Psoas muscle (tissue), 7 donors: ENCODE measurements at regions not wholly inside any gene's neighbourhood (a gene's known extent, or its start where the extent isn't known, plus 50 kb on each side); places are given as distances from the start of the nearest gene placed in this dataset.
A peak's percentile ranks its signal among the peaks of the same experiment; 100 is the strongest.

Experiments
- ATAC-seq, 4 donors: fragments of 200-7000 bp; cut with Tn5 transposase; one replicate each; pipeline ENCODE4 v1.9.1; 2020; ENCODE audit warnings: moderate library complexity in 3 of 4, mild to moderate bottlenecking in 2 of 4
- DNase-seq, 2 donors: peaks; one replicate each; pipeline ENCODE4 v3.0.0-alpha.2; 2020
- H3K27ac ChIP-seq: fragments of 200-600 bp; one replicate; pipeline ENCODE4 v1.8.0; 2022
- H3K27me3 ChIP-seq, 3 donors: fragments of 200-600 bp in 1 of 3; one replicate each; pipeline versions ENCODE4 v1.6.1 to v1.8.0; 2013 to 2022; ENCODE audit warnings: low read length in 2 of 3, mild to moderate bottlenecking in 2 of 3, moderate library complexity in 1 of 3; ENCODE audit not compliant: insufficient read depth in 3 of 3
- H3K36me3 ChIP-seq, 2 donors: fragments of 200-600 bp in 1 of 2; one replicate each; pipeline versions ENCODE4 v1.6.1 to v1.8.0; 2013 to 2022; ENCODE audit warnings: low read depth in 1 of 2, mild to moderate bottlenecking in 1 of 2, moderate library complexity in 1 of 2; ENCODE audit not compliant: insufficient read depth in 1 of 2
- H3K4me1 ChIP-seq: fragments of 200-600 bp; one replicate; pipeline ENCODE4 v1.8.0; 2022
- H3K4me3 ChIP-seq: fragments of 200-600 bp; one replicate; pipeline ENCODE4 v1.8.0; 2022; ENCODE audit warnings: mild to moderate bottlenecking
- H3K9me3 ChIP-seq: fragments of 200-600 bp; one replicate; pipeline ENCODE4 v1.8.0; 2022
- WGBS, 3 donors: extraction: QIAGEN DNeasy Blood & Tissue Kit; methylation state at CpG; one replicate each; pipeline versions ENCODE4 v1.1.6 to v1.1.7; 2013; 5-methylcytosine and 5-hydroxymethylcytosine counted together
- intact Hi-C, 2 donors: fragments of 100-400 bp; cut with DNase I; formaldehyde crosslinking; loops; one replicate each; pipeline versions ENCODE4 v1.11.0 to v1.14.2; 2022
- TF ChIP-seq, protein P1 (sequence below): fragments of 200-600 bp; IDR thresholded peaks from one replicate; pipeline ENCODE4 v1.8.0; 2022; ENCODE audit warnings: antibody characterized with exemption
- donor health status: healthy with polysubstance abuse.
- donor health status: DM: no; HTN: no; CAD: no; lungs with moderate emphysema.
- donor health status: Bipolar disorder and iron deficiency.
- donor health status: healthy.
- donor health status: DM: yes; HTN: yes; CAD: no.
- donor health status: DM: no; HTN: no; CAD: no.
- donor health status: DM: yes; HTN: yes; CAD: no.

DNA sequence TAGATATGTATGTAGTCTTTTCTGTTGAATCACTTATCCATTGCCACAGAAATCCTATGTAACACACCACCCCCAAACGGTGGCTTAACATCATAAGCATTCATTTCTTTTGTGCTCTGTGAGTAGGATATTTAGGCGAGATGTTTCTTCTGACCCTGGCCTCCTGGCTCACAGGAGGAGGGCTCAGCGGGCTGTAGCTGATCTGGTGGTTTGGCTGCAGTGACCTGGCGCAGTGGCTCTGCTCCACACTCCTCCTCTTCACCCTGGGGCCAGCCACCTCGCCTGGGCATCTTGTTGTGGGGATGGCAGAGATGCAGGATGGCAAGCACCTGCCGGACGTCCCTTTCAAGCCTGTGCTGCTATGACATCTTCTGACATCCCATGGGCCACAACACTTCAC lies 147.1 kb upstream of the IRS2 start:
- peaks cover 3% of the 10 kb centered on the region for H3K4me1 ChIP-seq
- ATAC-seq (no peak), DNase-seq (no peak)
- H3K27ac ChIP-seq: no peak overlapping the region
- no peaks in the 10 kb centered on the region for H3K9me3 ChIP-seq
- TF ChIP-seq, protein P1, sequence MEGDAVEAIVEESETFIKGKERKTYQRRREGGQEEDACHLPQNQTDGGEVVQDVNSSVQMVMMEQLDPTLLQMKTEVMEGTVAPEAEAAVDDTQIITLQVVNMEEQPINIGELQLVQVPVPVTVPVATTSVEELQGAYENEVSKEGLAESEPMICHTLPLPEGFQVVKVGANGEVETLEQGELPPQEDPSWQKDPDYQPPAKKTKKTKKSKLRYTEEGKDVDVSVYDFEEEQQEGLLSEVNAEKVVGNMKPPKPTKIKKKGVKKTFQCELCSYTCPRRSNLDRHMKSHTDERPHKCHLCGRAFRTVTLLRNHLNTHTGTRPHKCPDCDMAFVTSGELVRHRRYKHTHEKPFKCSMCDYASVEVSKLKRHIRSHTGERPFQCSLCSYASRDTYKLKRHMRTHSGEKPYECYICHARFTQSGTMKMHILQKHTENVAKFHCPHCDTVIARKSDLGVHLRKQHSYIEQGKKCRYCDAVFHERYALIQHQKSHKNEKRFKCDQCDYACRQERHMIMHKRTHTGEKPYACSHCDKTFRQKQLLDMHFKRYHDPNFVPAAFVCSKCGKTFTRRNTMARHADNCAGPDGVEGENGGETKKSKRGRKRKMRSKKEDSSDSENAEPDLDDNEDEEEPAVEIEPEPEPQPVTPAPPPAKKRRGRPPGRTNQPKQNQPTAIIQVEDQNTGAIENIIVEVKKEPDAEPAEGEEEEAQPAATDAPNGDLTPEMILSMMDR: no peak
- intact Hi-C loops: no loop called here
- no peaks in the 10 kb centered on the region for H3K27me3 ChIP-seq
- WGBS, 3 donors: 65 to 68% (median 68%) methylated on average over 7 of the region's 7 CpGs
- H3K36me3 ChIP-seq: no peaks in the 10 kb centered on the region
- H3K4me3 ChIP-seq: no peak overlapping the region

- H3K4me3 ChIP-seq: no peak overlapping the region
- no peaks in the 10 kb centered on the region for H3K27me3 ChIP-seq
- ATAC-seq: no peak
- H3K9me3 ChIP-seq: no peaks in the 10 kb centered on the region
- TF ChIP-seq, protein P1: no peak
- no peak for DNase-seq
- intact Hi-C loops: no loop called here
- H3K36me3 ChIP-seq: no peaks in the 10 kb centered on the region
- H3K27ac ChIP-seq: no peak overlapping the region
- H3K4me1 ChIP-seq: no peaks in the 10 kb centered on the region
- 90% methylated on average over 1 of the region's 1 CpG for WGBS, 3 donors
These were observed 138.0 kb upstream of the IRS2 start for GRCh38 chr13:109924376-109924775.

- TF ChIP-seq, protein P1: no peak
- no peak overlapping the region for H3K4me3 ChIP-seq
- H3K9me3 ChIP-seq: no peaks in the 10 kb centered on the region
- ATAC-seq: no peak
- no peaks in the 10 kb centered on the region for H3K4me1 ChIP-seq
- WGBS, 3 donors: 82 to 84% (median 84%) methylated on average over 2 of the region's 2 CpGs
- intact Hi-C loops: no loop called here
- no peak for DNase-seq
- no peaks in the 10 kb centered on the region for H3K36me3 ChIP-seq
- H3K27ac ChIP-seq: no peak overlapping the region
- H3K27me3 ChIP-seq: no peaks in the 10 kb centered on the region
These were observed 136.1 kb upstream of the IRS2 start for GRCh38 chr13:109922518-109922917.

DNA sequence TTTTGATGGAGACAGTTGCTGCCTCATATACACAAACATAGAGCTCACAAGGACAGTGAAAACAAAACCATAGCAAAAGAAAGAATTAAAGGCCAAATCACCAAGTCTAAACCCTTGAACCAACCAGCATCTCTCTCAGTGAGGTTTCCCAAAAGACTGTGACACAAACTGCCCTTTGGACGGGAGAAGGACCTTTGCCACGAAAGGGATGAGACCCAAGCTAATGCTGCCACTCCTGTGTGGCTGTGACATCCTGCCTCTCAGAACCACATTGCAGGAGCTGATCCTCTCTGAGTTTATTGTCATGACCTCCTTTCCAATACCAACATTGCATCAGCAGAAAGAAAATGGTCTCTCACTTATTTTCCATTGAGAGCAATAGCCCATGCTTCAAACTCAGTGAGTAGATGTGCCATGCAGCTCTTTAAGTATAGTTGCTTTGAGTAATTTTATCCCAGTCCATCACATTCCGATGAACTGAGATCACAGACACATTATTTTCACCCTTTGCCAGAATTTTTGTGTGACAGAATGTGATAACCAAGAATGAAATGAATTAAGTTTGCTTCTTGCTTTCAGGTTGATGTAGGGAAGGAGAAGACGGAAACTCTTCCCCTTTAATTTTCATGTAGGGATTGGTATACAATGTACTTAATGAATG lies 133.5 kb upstream of the IRS2 start:
- no peaks in the 10 kb centered on the region for H3K27me3 ChIP-seq
- H3K4me1 ChIP-seq: no peaks in the 10 kb centered on the region
- no peak overlapping the region for H3K27ac ChIP-seq
- no peak for ATAC-seq
- DNase-seq: no peak
- intact Hi-C loops: no loop called here
- no peaks in the 10 kb centered on the region for H3K9me3 ChIP-seq
- 71 to 83% (median 80%) methylated on average over 4 of the region's 4 CpGs for whole genome bisulfite sequencing, 3 donors
- H3K4me3 ChIP-seq: no peak overlapping the region
- no peaks in the 10 kb centered on the region for H3K36me3 ChIP-seq
- TF ChIP-seq, protein P1: no peak

GRCh38 chr13:109918179-109918711 lies 131.9 kb upstream of the IRS2 start:
- TF ChIP-seq, protein P1: peak; percentile 12
- ATAC-seq: peak; percentile 95 to 98 (median 98)
- Histone ChIP-seq H3K9me3 (no peaks in the 10 kb centered on the region), H3K4me3 (no peak overlapping the region), H3K27me3 (no peaks in the 10 kb centered on the region), H3K4me1 (no peaks in the 10 kb centered on the region), H3K27ac (peak overlapping the region; percentile 46), H3K36me3 (no peaks in the 10 kb centered on the region)
- 30 to 35% (median 31%) methylated on average over 9 of the region's 9 CpGs for WGBS, 3 donors
- DNase-seq: peak; percentile 72 to 83
- intact Hi-C loops: no loop called here
